PFSK-1 (cell line): ENCODE measurements at regions not wholly inside any gene's neighbourhood (a gene's known extent, or its start where the extent isn't known, plus 50 kb on each side); places are given as distances from the start of the nearest gene placed in this dataset.

Experiments used
- FOXP2 ChIP-seq: optimal IDR thresholded peaks from 2 replicates; pipeline ENCODE3; 2011; ENCODE audit warnings: borderline replicate concordance, control low read depth, inconsistent platforms; ENCODE audit not compliant: insufficient read depth; ENCODE audit errors: extremely low read length, extremely low read depth
- POLR2AphosphoS5 ChIP-seq: IDR thresholded peaks from 2 replicates; pipeline ENCODE4 v1.6.1; 2012; ENCODE audit warnings: low read depth, mild to moderate bottlenecking, control low read depth, low read length, moderate library complexity
- SIN3A ChIP-seq: IDR thresholded peaks from 2 replicates; pipeline ENCODE4 v1.6.1; 2012; ENCODE audit warnings: mild to moderate bottlenecking, low read length, moderate library complexity, borderline replicate concordance; ENCODE audit not compliant: insufficient read depth
- TAF1 ChIP-seq: IDR thresholded peaks from 2 replicates; pipeline ENCODE4 v1.6.1; 2012; ENCODE audit warnings: low read length, control low read depth, borderline replicate concordance; ENCODE audit not compliant: insufficient read depth
- TF ChIP-seq, protein P1 (sequence below), 2 experiments: IDR thresholded peaks; 2 replicates each; pipeline versions ENCODE4 v1.6.1 to v1.8.0; 2011 to 2012; ENCODE audit warnings: low read depth in 2 of 2, low read length in 2 of 2, control low read depth in 1 of 2, inconsistent platforms in 1 of 2, mild to moderate bottlenecking in 1 of 2, moderate library complexity in 1 of 2; ENCODE audit not compliant: insufficient read depth in 1 of 2

DNA sequence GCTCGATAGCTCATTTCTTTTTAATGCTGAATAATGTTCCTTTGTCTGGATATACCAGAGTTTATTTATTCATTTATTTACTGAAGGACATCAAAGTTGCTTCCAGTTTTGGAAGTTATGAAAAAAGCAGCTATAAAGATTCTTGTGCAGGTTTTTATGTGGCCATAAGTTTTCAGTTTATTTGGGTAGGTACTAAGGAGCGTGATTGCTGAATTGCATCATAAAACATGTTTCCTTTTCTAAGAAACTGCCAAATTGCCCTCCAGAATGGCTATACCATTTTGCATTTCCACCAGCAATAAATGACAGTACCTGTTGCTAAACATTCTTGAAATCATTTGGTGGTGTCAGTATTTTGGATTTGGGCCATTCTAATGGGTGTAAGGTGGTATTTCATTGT lies 1067.7 kb upstream of the SPRY2 start:
- TF ChIP-seq TAF1: no peak
- TF ChIP-seq, protein P1, sequence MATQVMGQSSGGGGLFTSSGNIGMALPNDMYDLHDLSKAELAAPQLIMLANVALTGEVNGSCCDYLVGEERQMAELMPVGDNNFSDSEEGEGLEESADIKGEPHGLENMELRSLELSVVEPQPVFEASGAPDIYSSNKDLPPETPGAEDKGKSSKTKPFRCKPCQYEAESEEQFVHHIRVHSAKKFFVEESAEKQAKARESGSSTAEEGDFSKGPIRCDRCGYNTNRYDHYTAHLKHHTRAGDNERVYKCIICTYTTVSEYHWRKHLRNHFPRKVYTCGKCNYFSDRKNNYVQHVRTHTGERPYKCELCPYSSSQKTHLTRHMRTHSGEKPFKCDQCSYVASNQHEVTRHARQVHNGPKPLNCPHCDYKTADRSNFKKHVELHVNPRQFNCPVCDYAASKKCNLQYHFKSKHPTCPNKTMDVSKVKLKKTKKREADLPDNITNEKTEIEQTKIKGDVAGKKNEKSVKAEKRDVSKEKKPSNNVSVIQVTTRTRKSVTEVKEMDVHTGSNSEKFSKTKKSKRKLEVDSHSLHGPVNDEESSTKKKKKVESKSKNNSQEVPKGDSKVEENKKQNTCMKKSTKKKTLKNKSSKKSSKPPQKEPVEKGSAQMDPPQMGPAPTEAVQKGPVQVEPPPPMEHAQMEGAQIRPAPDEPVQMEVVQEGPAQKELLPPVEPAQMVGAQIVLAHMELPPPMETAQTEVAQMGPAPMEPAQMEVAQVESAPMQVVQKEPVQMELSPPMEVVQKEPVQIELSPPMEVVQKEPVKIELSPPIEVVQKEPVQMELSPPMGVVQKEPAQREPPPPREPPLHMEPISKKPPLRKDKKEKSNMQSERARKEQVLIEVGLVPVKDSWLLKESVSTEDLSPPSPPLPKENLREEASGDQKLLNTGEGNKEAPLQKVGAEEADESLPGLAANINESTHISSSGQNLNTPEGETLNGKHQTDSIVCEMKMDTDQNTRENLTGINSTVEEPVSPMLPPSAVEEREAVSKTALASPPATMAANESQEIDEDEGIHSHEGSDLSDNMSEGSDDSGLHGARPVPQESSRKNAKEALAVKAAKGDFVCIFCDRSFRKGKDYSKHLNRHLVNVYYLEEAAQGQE (IDR thresholded peaks at IDR 0.05; ENCODE audit: insufficient read depth in 1 of 2, low read depth in 2 of 2, low read length in 2 of 2): no peak
- no peak for TF ChIP-seq FOXP2
- no peak for TF ChIP-seq POLR2AphosphoS5
- no peak for TF ChIP-seq SIN3A

DNA sequence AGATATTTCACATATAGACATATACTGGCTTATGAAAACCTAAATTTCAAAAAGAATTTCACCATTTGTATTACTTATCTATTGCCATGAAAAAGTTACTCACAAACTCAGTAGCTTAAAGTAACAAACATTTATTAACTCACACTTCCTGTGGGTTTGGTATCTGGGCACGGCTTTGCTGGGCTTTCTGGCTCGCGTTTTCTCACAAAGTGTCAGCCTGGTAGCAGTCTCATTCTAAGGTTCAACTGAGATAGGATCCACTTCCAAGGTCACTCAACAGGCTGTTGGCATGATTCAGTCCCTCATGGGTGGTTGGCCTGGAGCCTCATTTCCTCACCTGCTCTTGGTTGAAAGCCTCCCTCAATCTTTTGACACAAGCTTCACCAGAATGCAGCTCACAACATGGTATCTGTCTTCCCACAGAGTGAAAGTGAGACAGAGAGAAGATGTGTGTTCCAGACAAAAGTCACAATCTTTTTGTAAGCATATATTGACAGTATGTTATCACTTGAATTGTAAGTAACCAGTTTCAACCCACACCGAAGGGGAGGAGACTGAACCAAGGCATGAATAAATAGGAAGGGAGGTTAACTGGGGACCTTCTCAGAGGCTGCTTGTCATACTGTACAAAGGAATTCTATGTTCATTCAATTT lies 1065.8 kb upstream of the SPRY2 start:
- TF ChIP-seq, protein P1 (IDR thresholded peaks at IDR 0.05; ENCODE audit: insufficient read depth in 1 of 2, low read depth in 2 of 2, low read length in 2 of 2): no peak
- TF ChIP-seq SIN3A (no peak), POLR2AphosphoS5 (no peak), TAF1 (no peak), FOXP2 (no peak)

DNA sequence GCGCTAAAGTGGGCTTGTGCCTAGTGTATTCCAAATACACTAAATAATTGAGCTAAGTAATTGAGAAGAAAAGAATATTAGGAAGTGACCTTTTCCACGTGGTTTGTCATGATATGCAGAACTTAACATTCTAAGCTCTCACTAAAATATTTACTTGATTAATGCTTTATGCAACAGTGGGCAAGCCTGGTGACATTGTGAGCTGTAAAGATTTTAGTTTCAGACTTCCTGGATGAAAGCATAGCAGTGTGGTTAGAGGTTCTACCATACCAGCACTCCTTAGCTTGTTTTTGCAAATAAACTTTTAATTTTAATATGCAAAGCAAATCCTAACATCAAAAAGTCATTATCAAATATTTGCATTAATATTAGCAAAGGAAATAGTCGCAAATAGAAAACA lies 1065.1 kb upstream of the SPRY2 start:
- TF ChIP-seq TAF1 (no peak), POLR2AphosphoS5 (no peak), SIN3A (no peak), FOXP2 (no peak)
- TF ChIP-seq, protein P1 (IDR thresholded peaks at IDR 0.05; ENCODE audit: insufficient read depth in 1 of 2, low read depth in 2 of 2, low read length in 2 of 2): no peak

DNA sequence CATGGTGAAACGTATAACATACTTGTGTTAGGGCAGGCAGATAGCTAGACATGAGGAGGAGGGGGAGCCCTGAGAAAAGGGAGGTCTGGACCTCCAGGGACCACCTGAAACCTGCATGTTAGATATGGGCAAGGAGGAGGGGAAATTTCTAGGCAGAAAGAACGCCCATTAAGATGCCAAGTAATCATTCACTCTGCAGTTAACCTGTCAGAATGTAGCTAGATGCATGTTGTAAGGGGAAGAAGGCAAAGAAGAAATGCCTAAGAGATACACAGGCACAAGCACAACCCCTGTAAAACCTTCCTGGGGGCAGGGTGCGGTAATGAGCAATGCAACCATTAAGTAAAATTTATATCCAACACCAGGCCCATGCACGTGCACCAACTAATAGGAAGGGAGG lies 1055.3 kb upstream of the SPRY2 start:
- TF ChIP-seq SIN3A: no peak

DNA sequence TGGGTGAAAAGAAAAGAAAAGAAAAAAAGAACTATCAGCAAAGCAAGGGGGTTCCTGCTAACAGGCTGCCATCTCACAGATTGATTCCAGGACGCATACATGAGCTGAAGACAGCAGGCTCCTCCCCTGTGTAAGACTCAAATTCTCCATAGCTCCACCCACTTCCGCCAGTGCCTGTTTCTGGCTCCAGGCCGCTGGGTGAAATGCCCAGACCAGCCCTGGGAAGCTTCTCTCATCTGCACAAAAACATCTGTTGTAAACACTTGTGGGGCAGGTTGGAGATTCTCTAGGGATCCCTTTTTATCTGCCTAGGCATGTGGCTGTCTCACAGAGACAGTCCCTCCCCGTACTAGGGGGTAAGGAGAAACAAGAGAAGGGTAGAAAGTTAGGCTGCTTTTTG lies 1054.4 kb upstream of the SPRY2 start:
- TF ChIP-seq TAF1: no peak
- no peak for TF ChIP-seq POLR2AphosphoS5
- TF ChIP-seq FOXP2: no peak
- no peak for TF ChIP-seq SIN3A

DNA sequence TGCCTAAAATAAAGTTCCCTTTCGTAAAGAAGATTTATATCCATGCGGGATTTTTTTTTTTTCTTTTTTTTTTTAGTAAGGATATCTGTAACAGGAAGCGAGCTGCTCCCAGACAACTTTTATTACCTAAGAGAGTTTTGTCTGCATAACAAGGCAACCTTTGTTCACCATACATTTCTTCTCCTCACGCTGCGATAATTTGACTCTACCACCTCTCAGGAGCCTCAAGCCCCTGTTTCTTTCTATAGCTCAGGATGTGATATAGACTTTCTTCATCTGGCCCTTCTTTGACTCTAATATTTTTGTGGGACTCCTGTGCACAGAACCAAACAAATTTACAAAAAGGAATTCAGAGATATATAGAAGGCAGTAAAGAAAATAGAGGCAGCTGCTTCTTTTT lies 1053.7 kb upstream of the SPRY2 start:
- no peak for TF ChIP-seq TAF1
- no peak for TF ChIP-seq FOXP2
- TF ChIP-seq, protein P1 (IDR thresholded peaks at IDR 0.05; ENCODE audit: insufficient read depth in 1 of 2, low read depth in 2 of 2, low read length in 2 of 2): no peak
- no peak for TF ChIP-seq SIN3A
- no peak for TF ChIP-seq POLR2AphosphoS5
